ENCODE measurements at regions not wholly inside any gene's neighbourhood (a gene's known extent, or its start where the extent isn't known, plus 50 kb on each side); places are given as distances from the start of the nearest gene placed in this dataset.
"Not testable (repeated sequence)": the region's sequence is repeated elsewhere in the genome, so short reads cannot be mapped to it uniquely, and the experiment has no call there.

DNA sequence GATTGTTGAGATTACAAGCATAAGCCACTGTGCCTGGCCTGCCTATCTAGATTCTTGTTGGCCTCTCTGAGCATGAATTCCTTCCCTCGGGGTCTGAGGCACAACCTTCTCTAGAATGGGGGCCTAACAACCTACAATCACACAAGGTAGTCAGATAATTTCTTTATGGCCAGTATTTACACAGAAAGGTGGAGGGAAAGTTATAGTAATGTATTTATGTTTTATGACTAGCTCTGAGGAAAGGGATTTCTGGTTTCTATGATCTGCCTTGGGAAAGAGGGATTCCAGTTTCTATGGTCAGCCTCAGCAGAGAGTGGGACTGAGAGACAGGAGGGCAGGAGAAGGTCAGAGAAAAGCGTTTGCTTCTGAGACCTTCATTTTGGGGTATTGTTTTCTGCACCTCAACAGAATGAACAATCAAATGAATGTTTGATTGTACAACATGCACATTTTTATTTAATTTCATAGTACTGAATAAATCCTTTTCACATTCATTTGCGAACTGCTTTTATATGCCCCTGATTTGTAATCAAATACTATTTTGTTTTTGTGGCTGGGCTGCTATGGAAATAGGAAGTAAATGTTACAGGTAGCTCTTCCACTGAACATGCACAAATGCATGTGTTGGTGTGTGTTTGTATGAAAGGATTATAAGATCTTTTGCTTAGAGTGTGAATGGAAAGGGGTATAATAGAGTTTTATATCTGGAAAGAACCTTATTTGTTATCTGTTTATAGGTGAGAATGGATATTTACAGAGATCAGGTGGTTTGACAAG lies 499.7 kb upstream of the RGS6 start:
- H3K4me3 ChIP-seq = no peak overlapping the region
- H3K27me3 ChIP-seq (ENCODE audit: control insufficient read depth in 3 of 3, insufficient read depth in 3 of 3, low read length in 2 of 3) = no peaks in the 10 kb centered on the region
- 85 to 93% methylated on average over 3 of the region's 3 CpGs for WGBS, 2 donors
- no peaks in the 10 kb centered on the region for H3K4me1 ChIP-seq (ENCODE audit: control insufficient read depth in 5 of 5, insufficient read depth in 5 of 5, low read length in 5 of 5)
- H3K9me3 ChIP-seq (ENCODE audit: control insufficient read depth in 4 of 4, insufficient read depth in 3 of 4, low read length in 3 of 4) = peaks cover 0 to under 1% (median 0%) of the 10 kb centered on the region in 4 donors
- DNase-seq = no peak
- ATAC-seq (ENCODE audit: insufficient read depth, low FRiP score) = no peak
- no peak overlapping the region for H3K27ac ChIP-seq (ENCODE audit: low read depth in 1 of 2, low read length in 1 of 2)
- no peaks in the 10 kb centered on the region for H3K36me3 ChIP-seq (ENCODE audit: control insufficient read depth in 4 of 4, insufficient read depth in 4 of 4, low read length in 4 of 4)
- TF ChIP-seq, protein P1, sequence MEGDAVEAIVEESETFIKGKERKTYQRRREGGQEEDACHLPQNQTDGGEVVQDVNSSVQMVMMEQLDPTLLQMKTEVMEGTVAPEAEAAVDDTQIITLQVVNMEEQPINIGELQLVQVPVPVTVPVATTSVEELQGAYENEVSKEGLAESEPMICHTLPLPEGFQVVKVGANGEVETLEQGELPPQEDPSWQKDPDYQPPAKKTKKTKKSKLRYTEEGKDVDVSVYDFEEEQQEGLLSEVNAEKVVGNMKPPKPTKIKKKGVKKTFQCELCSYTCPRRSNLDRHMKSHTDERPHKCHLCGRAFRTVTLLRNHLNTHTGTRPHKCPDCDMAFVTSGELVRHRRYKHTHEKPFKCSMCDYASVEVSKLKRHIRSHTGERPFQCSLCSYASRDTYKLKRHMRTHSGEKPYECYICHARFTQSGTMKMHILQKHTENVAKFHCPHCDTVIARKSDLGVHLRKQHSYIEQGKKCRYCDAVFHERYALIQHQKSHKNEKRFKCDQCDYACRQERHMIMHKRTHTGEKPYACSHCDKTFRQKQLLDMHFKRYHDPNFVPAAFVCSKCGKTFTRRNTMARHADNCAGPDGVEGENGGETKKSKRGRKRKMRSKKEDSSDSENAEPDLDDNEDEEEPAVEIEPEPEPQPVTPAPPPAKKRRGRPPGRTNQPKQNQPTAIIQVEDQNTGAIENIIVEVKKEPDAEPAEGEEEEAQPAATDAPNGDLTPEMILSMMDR (IDR thresholded peaks at IDR 0.05; ENCODE audit: control extremely low read depth, extremely low read depth) = no peak
- H3K9ac ChIP-seq (ENCODE audit: insufficient read depth in 1 of 2, low read length in 2 of 2) = no peak overlapping the region

DNA sequence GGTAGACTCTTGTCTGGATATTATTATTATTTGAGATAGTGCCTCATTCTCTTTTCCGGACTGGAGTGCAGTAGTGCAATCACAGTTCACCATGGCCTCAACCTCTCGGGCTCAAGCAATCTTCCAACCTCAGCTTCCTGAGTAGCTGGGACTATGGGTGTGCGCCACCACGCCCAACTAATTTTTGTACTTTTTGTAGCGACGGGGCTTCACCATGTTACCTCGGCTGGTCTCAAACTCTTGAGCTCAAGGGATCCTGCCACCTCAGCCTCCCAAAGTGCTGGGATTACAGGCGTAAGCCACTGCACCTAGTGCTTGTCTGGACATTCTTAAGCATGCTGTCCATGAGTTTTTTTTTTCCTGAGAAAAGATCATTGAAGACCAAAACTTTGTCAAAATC lies 498.9 kb upstream of the RGS6 start:
- Histone ChIP-seq H3K4me3 (no peak overlapping the region), H3K27me3 (ENCODE audit: control insufficient read depth in 3 of 3, insufficient read depth in 3 of 3, low read length in 2 of 3) (no peaks in the 10 kb centered on the region), H3K9ac (ENCODE audit: insufficient read depth in 1 of 2, low read length in 2 of 2) (no peak overlapping the region), H3K9me3 (ENCODE audit: control insufficient read depth in 4 of 4, insufficient read depth in 3 of 4, low read length in 3 of 4) (no peaks in the 10 kb centered on the region), H3K27ac (ENCODE audit: low read depth in 1 of 2, low read length in 1 of 2) (no peak overlapping the region), H3K36me3 (ENCODE audit: control insufficient read depth in 4 of 4, insufficient read depth in 4 of 4, low read length in 4 of 4) (no peaks in the 10 kb centered on the region), H3K4me1 (ENCODE audit: control insufficient read depth in 5 of 5, insufficient read depth in 5 of 5, low read length in 5 of 5) (no peaks in the 10 kb centered on the region)
- DNase-seq (no peak), ATAC-seq (ENCODE audit: insufficient read depth, low FRiP score) (no peak)
- TF ChIP-seq, protein P1 (IDR thresholded peaks at IDR 0.05; ENCODE audit: control extremely low read depth, extremely low read depth) = no peak
- WGBS, 2 donors = 88 to 94% methylated on average over 8 of the region's 8 CpGs

DNA sequence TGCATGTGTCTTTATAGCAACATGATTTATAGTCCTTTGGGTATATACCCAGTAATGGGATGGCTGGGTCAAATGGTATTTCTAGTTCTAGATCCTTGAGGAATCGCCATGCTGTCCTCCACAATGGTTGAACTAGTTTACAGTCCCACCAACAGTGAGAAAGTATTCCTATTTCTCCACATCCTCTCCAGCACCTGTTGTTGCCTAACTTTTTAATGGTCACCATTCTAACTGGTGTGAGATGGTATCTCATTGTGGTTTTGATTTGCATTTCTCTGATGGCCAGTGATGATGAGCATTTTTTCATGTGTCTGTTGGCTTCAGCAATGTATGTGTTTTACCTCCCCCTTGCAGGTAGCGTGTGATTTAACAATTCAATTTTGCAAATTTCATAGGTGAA lies 496.6 kb upstream of the RGS6 start:
- H3K27me3 ChIP-seq (ENCODE audit: control insufficient read depth in 3 of 3, insufficient read depth in 3 of 3, low read length in 2 of 3); DNase-seq: not testable (repeated sequence)

DNA sequence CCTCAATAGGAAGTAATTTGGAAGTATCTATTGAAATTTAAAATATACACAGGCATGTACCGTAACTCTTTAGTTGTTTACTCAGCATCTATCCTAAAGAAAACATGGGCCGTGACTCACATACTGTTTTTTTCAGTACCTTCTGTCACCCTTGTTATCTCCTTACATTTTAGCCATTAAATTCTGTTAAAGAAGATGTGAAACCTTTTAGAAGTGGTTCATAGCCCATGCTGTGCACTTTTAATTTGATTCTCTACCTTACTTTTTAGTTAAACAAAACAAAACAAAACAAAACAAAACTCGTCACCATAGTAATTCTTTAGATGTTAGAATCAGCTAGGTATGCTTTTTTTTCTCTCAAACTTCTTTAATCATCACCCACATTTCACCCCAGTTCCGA lies 494.4 kb upstream of the RGS6 start:
- TF ChIP-seq, protein P1 (IDR thresholded peaks at IDR 0.05; ENCODE audit: control extremely low read depth, extremely low read depth) = no peak
- H3K9ac ChIP-seq (ENCODE audit: insufficient read depth in 1 of 2, low read length in 2 of 2) = no peak overlapping the region
- peaks cover 0 to 13% (median 0%) of the 10 kb centered on the region in 5 donors for H3K4me1 ChIP-seq (ENCODE audit: control insufficient read depth in 5 of 5, insufficient read depth in 5 of 5, low read length in 5 of 5)
- no peak overlapping the region for H3K4me3 ChIP-seq
- H3K27ac ChIP-seq (ENCODE audit: low read depth in 1 of 2, low read length in 1 of 2) = no peak overlapping the region
- no peak for DNase-seq
- no peaks in the 10 kb centered on the region for H3K9me3 ChIP-seq (ENCODE audit: control insufficient read depth in 4 of 4, insufficient read depth in 3 of 4, low read length in 3 of 4)
- WGBS, 2 donors = 78 to 87% methylated on average over 4 of the region's 4 CpGs
- H3K27me3 ChIP-seq (ENCODE audit: control insufficient read depth in 3 of 3, insufficient read depth in 3 of 3, low read length in 2 of 3) = no peaks in the 10 kb centered on the region
- no peaks in the 10 kb centered on the region for H3K36me3 ChIP-seq (ENCODE audit: control insufficient read depth in 4 of 4, insufficient read depth in 4 of 4, low read length in 4 of 4)
- no peak for ATAC-seq (ENCODE audit: insufficient read depth, low FRiP score)

More for the DNA sequence above, 496.6 kb upstream of the RGS6 start:
- H3K9ac ChIP-seq (ENCODE audit: insufficient read depth in 1 of 2, low read length in 2 of 2); H3K36me3 ChIP-seq (ENCODE audit: control insufficient read depth in 4 of 4, insufficient read depth in 4 of 4, low read length in 4 of 4); ATAC-seq (ENCODE audit: insufficient read depth, low FRiP score); H3K4me3 ChIP-seq; H3K9me3 ChIP-seq (ENCODE audit: control insufficient read depth in 4 of 4, insufficient read depth in 3 of 4, low read length in 3 of 4); H3K27ac ChIP-seq (ENCODE audit: low read depth in 1 of 2, low read length in 1 of 2): not testable (repeated sequence)
- 94 to 95% methylated on average over 2 of the region's 2 CpGs for WGBS, 2 donors
- peaks cover 0 to 11% (median 0%) of the 10 kb centered on the region in 5 donors for H3K4me1 ChIP-seq (ENCODE audit: control insufficient read depth in 5 of 5, insufficient read depth in 5 of 5, low read length in 5 of 5)

Measured in lung (tissue), 11 donors.